HG03439 (cell line): ENCODE measurements at regions not wholly inside any gene's neighbourhood (a gene's known extent, or its start where the extent isn't known, plus 50 kb on each side); places are given as distances from the start of the nearest gene placed in this dataset.

ENCODE experiments used
- ATAC-seq: cut with Tn5 transposase; IDR thresholded peaks from one replicate; pipeline ENCODE4 v1.9.1; 2021; ENCODE audit warnings: mild to moderate bottlenecking, moderate library complexity; ENCODE audit not compliant: unreplicated experiment

DNA sequence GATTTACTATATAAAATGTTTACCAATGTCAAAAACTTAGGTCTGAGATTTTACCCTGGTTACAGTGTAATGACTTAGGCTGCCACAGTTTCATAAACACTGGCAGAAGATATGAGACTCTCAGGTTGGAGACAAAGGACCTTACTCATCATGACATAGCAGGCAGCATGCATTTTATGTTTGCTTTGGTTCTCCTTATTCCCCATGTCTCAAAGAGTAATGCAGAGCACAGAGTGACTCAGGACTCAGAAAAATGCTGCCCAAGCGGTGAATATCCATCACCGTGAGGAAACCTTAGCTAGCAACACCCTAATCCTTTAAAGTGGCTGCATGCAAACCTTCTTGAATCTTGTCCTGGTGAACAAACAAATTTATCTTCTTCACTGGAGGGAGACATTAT, 112.1 kb upstream of the EYS start:
- no peak for ATAC-seq

DNA sequence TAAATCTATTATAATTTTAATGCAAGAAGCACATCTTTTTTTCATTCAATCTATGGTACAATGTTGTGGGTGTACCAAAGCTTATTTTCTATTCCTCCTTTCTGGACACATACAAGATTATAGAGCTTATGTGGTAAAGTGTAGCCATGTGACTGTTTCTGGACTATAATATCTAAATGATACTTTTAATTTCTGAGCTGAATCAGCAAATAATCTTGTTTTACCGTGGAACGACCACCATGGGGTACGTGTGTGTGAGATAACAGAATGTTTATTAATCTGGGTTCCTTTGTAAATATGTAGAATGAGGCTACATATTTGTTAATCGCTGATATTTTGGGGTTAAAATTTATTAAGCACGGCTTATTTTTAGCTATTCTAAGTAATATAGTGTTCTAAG, 111.5 kb upstream of the EYS start:
- ATAC-seq, result no peak

DNA sequence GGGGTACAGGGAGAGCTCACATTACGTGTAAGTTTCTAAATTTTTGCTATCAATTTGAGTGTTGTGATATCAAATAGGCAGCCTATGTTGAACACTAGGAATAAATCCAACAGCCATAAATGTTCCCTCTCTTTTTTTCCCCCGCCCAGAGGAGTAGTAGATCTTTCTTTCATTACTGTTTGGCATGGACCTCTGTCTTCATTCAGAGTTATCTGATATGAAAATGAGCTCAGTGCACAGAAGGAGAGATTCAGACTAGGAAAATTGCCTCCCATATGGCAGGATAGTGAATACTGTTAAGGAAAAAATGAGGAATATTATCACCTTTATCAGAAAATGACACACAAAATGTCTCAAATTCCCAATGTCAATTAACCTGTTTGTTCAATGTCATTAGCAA, 110.0 kb upstream of the EYS start:
- ATAC-seq, result no peak

DNA sequence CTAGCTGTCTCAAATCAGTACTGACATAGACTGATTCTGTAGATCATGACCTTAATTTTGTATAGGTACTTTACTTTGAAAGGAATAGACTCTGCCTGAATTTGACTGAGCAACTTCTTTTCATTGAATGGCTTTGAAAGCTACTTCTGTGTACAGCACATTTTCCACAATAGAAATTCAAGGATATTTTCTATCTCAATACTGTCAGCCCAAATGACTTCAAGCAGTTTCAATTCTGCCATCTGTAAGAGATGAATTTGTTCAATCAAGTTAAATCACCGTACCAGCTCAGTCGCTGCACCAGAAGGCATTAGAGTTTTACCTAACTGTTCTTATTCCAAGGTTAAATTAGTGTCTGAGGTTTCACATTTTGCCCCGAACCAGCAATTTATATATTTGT, 107.0 kb upstream of the EYS start:
- ATAC-seq, result no peak

DNA sequence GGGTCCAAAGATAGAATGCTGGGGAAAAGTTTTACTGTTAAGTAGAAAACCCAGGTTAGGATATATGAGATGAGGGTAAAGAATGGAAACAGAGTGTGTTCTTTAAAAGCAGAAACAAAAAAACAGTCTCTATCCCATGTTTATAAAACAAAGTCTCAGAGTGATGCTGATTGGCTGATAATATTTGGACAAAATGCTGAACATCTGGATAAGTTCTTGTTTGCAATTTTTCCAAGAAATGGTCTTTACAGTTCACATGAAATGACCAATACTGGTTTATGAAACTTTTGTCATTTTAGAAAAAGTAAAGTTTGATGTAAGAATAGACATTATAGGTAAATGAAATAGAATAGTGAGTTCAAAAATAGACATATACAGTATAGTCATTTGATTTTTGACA, 96.2 kb upstream of the EYS start:
- no peak for ATAC-seq

DNA sequence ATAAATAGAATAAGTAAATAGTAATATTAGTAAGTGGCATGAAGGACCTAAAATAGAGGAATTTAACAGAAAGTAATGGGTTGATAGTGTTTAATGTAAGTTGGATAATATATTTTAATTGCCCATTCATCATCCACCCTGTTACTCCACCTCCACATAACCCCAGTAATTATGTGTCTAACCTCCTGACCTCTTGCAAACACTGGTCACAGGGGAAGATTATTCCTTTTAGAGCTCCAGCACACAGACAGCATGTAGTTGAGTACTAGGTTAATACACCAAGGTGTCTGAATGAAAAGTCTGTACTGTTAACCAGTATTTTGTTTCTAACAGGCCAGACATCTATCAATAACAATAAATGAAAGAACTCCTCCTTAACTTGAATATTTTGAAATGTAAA, 92.4 kb upstream of the EYS start:
- ATAC-seq, result no peak

DNA sequence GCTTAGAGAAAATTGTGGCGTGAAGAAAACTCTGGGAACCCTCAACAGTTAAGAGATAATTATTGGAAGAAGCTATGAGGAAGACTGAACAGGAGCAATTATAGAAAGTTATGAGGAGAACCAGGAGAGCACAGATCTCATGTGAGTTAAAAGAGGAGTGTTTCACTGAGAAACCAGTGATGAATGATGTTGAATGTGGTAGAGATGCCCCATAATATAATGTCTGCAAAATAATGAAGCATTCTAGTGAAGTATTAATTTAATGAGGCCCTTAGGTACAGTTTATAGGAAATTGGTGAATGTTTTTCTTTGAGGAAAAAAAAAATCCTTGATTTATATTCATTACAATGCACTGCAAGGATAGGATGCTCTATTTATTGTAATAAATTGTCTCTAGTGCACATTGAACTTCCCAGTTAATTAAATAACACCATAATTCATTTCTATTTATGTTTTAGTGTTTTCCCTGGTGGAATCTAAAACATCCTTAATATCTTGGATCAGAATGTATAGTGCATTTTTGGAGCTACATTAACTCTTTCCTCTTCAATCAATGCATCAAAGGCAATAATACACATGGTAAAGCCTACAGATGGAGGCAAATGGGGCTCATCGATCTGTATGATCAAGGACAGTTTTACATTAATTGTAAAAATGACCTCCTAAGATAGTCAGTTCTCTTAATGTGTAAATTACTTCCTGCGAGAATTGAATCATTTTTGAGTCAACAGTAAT, 91.4 kb upstream of the EYS start:
- ATAC-seq, result no peak

DNA sequence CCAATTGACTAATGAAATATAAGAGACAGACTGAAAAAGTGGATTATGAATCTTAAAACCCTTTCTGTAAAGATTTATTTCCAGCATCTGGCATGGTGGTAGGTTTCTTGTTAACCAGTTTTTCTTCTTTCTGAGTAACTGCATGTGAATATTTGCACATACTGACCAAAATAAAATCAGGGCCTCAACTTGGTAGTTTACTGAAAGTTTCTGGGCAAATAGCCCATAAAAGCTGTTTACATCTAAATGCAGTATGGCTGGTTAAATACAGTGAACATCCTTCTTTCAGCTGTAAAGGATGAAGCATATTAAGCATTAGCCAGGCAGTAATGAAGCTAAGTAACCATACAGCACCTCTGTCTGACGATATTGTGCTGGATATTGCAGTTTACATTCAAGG, 83.6 kb upstream of the EYS start:
- ATAC-seq, result no peak

DNA sequence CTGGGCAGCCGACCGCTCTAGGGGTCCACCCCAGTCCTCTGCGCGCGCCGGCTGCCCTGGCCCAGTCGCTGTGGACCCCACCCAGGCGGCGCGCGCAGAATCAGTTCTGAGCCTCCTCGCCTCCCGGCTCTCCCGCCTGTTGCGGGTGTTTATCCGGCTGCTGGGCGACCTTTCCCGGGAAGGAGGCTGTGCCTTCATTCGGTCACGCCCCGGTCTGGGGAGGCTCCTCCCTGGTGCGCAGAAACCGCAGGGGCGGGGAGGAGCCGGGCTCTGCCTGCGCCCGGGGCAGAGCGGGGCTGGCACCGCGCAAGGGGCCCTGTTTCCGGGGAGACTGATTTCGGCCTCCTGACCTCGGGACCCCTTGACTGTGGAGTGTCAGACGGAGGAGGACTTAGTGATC, 80.8 kb upstream of the EYS start:
- ATAC-seq, result no peak

DNA sequence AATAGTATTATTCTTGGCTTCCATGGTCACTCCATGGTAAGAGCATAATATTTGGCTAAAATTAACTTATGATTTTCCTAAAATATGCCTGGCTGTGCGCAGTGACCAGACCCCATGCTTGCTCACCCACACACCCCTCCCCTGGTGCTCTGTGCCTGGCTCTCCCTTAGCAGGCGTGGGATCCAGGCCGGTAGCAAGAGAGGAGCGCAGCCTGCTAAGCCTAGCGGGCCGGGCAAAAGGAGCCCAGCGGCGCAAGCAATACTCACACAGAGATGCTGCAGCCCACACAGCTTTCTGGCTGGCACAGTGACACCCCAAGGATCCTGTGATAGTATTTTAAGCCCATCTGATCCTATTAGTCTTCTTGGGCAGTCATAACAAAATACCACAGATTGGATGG, 79.8 kb upstream of the EYS start:
- ATAC-seq, result no peak

DNA sequence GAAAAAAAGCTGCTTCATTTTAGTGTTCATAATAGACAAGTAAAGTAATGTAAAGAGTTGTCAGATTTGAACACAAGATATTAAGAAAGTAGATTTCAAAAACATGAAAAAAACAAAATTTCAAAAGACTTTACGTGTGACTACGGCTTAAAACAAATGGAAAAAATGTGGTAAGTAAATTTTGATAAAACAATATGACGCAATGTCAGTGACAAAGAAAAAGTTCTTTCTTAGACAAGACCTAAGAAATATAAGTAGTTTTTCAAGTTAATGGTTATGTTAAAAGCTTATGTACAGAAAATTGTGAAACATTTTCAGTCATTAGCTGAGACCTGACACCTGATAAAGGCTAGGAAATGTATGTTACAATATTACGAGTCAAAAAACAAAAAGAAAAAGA, 73.7 kb upstream of the EYS start:
- ATAC-seq, result no peak

DNA sequence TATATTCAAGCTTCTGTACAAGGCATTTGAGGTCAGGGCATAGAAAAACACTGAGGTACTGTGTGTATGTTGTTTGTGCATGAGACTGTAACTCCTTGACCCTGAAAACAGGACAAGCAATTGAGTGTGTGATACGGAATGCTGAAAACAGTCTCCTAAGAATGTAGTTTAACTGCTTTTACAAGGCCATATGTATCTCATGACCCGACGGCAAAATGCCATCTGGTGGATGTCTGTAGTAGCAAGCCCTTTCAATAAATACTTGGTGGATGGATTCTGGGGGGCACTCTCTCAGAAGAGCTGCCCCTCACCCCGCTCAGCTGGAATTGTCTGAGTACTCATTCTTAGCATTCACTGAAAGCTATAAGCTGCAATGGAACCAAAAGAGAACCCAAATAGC, 69.3 kb upstream of the EYS start:
- no peak for ATAC-seq

DNA sequence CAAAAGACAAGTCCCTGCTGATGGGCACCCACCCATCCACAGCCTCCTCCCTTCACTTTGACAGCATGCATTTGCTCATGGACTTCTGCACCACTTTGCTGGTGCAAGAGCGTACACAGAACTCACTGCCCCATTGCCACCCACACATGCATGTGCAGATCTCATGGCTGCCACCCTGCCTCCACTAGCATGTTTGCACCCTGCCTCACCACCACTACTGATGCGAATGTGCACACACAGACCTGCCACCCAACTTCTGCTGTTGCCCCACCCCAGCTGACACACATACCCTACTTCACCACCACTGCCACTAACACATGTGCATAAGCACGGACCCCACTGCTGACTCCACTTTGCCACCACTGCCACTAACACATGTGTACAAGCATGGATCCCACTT, 64.9 kb upstream of the EYS start:
- ATAC-seq, result no peak

DNA sequence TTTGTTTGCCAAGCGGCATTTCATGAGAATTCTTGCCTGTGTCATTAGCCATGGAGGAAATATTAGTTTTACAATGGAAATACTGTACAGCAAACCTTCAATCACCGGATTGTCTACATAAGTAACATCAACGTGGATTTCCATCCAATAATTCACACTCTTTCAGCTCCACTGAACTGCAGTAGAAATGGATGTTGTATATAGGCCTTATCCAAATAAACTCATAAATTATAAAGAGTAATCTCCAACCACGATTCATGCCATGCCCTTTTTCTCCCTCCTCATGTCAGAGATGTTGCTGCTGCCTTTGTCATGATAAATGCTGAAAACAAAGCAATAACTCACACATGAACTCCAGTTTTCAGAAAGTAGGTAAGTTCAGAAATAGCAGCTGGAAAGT, 54.9 kb upstream of the EYS start:
- no peak for ATAC-seq

DNA sequence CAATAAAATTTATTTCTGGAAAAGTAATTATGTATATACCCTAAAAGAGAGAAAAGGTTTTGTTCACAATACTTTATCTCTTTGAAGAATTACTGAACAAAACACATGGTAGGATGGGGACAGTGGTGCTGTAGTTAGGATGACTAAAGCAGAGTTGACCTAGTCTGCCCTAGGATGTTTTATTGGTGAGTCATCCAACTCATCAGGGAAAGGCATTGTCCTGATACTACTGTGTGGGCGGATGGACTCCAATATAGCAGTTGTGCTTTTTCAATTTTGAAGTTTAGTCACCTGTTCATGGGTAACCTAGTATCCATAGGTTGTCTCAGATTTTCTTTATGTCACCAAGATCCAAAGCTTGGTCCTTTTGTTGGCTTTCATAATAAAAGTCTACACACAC, 53.3 kb upstream of the EYS start:
- ATAC-seq, result no peak
